ENCODE measurements at regions not wholly inside any gene's neighbourhood (a gene's known extent, or its start where the extent isn't known, plus 50 kb on each side); places are given as distances from the start of the nearest gene placed in this dataset.

- H3K4me1 ChIP-seq (ENCODE audit: low read length): no peaks in the 10 kb centered on the region
- no peak for DNase-seq
- no peak for TF ChIP-seq EZH2phosphoT487 (IDR thresholded peaks at IDR 0.05; ENCODE audit: low read length)
- TF ChIP-seq EZH2 (optimal IDR thresholded peaks at IDR 0.05; ENCODE audit: low read depth, low read length): no peak
- TF ChIP-seq CTCF (IDR thresholded peaks at IDR 0.05; ENCODE audit: low read length): no peak
- no peak overlapping the region for H3K4me2 ChIP-seq (ENCODE audit: low read depth, low read length)
- H2AFZ ChIP-seq (ENCODE audit: low read length): no peak overlapping the region
- H3K9me3 ChIP-seq (replicated peaks; ENCODE audit: insufficient read depth, low read length): no peaks in the 10 kb centered on the region
- no peaks in the 10 kb centered on the region for H3K9me2 ChIP-seq (replicated peaks; ENCODE audit: insufficient read depth, low read length)
- H3K9ac ChIP-seq (ENCODE audit: low read length): no peak overlapping the region
- no peaks in the 10 kb centered on the region for H3K27me3 ChIP-seq (replicated peaks; ENCODE audit: insufficient read depth, low read length)
- no peaks in the 10 kb centered on the region for H3K36me3 ChIP-seq (replicated peaks; ENCODE audit: insufficient read depth, low read length)
- no peak overlapping the region for H3K4me3 ChIP-seq (ENCODE audit: low read length)
- no peaks in the 10 kb centered on the region for H3K79me2 ChIP-seq (ENCODE audit: low read length)
- H3F3A ChIP-seq (ENCODE audit: insufficient read depth, low read length): no peaks in the 10 kb centered on the region
- H3K27ac ChIP-seq (ENCODE audit: low read length): no peak overlapping the region
- H4K20me1 ChIP-seq (ENCODE audit: insufficient read depth, low read length): no peaks in the 10 kb centered on the region
These were observed 932.6 kb downstream of the GALC start for GRCh38 chr14:87060405-87060804.

GRCh38 chr14:87059060-87059839 lies 933.7 kb downstream of the GALC start:
- Histone ChIP-seq H3K36me3 (replicated peaks; ENCODE audit: insufficient read depth, low read length) (no peaks in the 10 kb centered on the region), H3K4me3 (ENCODE audit: low read length) (no peak overlapping the region), H3K4me2 (ENCODE audit: low read depth, low read length) (no peak overlapping the region), H3K9me2 (replicated peaks; ENCODE audit: insufficient read depth, low read length) (no peaks in the 10 kb centered on the region), H3K9ac (ENCODE audit: low read length) (no peak overlapping the region), H3K27ac (ENCODE audit: low read length) (no peak overlapping the region), H3K4me1 (ENCODE audit: low read length) (no peaks in the 10 kb centered on the region), H3F3A (ENCODE audit: insufficient read depth, low read length) (no peaks in the 10 kb centered on the region), H3K27me3 (replicated peaks; ENCODE audit: insufficient read depth, low read length) (no peaks in the 10 kb centered on the region), H3K9me3 (replicated peaks; ENCODE audit: insufficient read depth, low read length) (no peaks in the 10 kb centered on the region), H4K20me1 (ENCODE audit: insufficient read depth, low read length) (no peaks in the 10 kb centered on the region), H3K79me2 (ENCODE audit: low read length) (no peaks in the 10 kb centered on the region), H2AFZ (ENCODE audit: low read length) (no peak overlapping the region)
- DNase-seq: no peak
- TF ChIP-seq CTCF (IDR thresholded peaks at IDR 0.05; ENCODE audit: low read length) (no peak), EZH2phosphoT487 (IDR thresholded peaks at IDR 0.05; ENCODE audit: low read length) (no peak), EZH2 (optimal IDR thresholded peaks at IDR 0.05; ENCODE audit: low read depth, low read length) (no peak)

GRCh38 chr14:87055007-87055406 lies 938.0 kb downstream of the GALC start:
- H4K20me1 ChIP-seq (ENCODE audit: insufficient read depth, low read length): no peaks in the 10 kb centered on the region
- no peaks in the 10 kb centered on the region for H3K36me3 ChIP-seq (replicated peaks; ENCODE audit: insufficient read depth, low read length)
- H3K27ac ChIP-seq (ENCODE audit: low read length): no peak overlapping the region
- no peak overlapping the region for H3K4me3 ChIP-seq (ENCODE audit: low read length)
- H3K4me1 ChIP-seq (ENCODE audit: low read length): no peaks in the 10 kb centered on the region
- H3K9me2 ChIP-seq (replicated peaks; ENCODE audit: insufficient read depth, low read length): no peaks in the 10 kb centered on the region
- no peak overlapping the region for H3K4me2 ChIP-seq (ENCODE audit: low read depth, low read length)
- H3K79me2 ChIP-seq (ENCODE audit: low read length): no peaks in the 10 kb centered on the region
- TF ChIP-seq CTCF (IDR thresholded peaks at IDR 0.05; ENCODE audit: low read length) (no peak), EZH2phosphoT487 (IDR thresholded peaks at IDR 0.05; ENCODE audit: low read length) (no peak), EZH2 (optimal IDR thresholded peaks at IDR 0.05; ENCODE audit: low read depth, low read length) (no peak)
- H3K27me3 ChIP-seq (replicated peaks; ENCODE audit: insufficient read depth, low read length): no peaks in the 10 kb centered on the region
- DNase-seq: no peak
- no peaks in the 10 kb centered on the region for H3K9me3 ChIP-seq (replicated peaks; ENCODE audit: insufficient read depth, low read length)
- no peak overlapping the region for H2AFZ ChIP-seq (ENCODE audit: low read length)
- H3F3A ChIP-seq (ENCODE audit: insufficient read depth, low read length): no peaks in the 10 kb centered on the region
- H3K9ac ChIP-seq (ENCODE audit: low read length): no peak overlapping the region
